NCI-H1092 treated with DMSO at 0.1 percent for 48 hours (cell line): ENCODE measurements at regions not wholly inside any gene's neighbourhood (a gene's known extent, or its start where the extent isn't known, plus 50 kb on each side); places are given as distances from the start of the nearest gene placed in this dataset.
"Not testable (repeated sequence)": the region's sequence is repeated elsewhere in the genome, so short reads cannot be mapped to it uniquely, and the experiment has no call there.

ENCODE experiments used
- DNase-seq: peaks from one replicate; lab custom pipeline; 2025; lab: John Stamatoyannopoulos, UW

DNA sequence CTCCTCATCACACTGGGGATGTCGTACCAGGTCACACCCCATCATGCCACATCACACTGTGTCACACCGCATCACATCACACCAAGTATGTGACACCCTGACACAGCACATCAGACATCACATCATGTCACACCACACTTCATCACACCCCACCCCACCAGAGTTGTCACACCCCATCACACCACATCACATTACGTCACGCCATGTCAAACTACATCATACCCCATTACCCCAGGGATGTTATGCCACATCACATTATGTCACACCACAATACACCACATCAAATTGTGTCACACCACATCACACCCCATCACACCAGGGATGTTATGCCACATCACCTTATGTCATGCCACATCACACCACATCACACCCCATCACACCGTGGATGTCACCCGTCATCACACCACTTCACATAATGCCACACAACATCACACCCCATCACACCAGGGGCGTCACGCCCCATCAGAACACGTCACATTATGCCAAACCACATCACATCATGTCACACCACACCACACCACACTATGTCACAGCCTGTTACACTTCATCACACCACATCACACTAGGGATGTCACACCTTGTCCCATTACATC lies 133.6 kb downstream of the TMEM121 start:
- DNase-seq = no peak

GRCh38 chr14:105660816-105661531 lies 134.6 kb downstream of the TMEM121 start:
- no peak for DNase-seq

- DNase-seq = not testable (repeated sequence)
These were observed 135.7 kb downstream of the TMEM121 start for GRCh38 chr14:105662043-105662442.

DNA sequence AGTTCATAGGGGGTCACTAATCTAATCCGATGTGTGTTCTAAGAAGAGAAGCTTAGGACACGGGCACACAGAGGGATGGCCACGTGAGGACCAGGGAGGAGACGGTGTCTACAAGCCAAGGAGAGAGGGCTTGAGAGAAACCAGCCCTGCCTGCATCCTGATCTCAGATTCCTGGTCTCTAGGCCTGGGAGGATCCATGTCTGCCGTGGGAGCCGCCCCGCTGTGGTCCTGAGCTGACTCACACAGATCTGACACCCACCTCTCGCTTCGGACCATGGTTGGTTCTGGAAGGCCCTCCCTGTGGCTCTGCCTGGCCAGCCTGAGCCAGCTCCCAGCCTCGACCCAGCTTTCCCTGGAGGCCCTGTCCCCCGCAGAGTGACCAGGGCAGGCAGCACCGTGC lies 136.2 kb downstream of the TMEM121 start:
- not testable (repeated sequence) for DNase-seq

GRCh38 chr14:105663323-105663722 lies 136.9 kb downstream of the TMEM121 start:
- not testable (repeated sequence) for DNase-seq

GRCh38 chr14:105663818-105664596 lies 137.6 kb downstream of the TMEM121 start:
- DNase-seq = not testable (repeated sequence)

- no peak for DNase-seq
These were observed 138.3 kb downstream of the TMEM121 start for GRCh38 chr14:105664691-105665090.

DNA sequence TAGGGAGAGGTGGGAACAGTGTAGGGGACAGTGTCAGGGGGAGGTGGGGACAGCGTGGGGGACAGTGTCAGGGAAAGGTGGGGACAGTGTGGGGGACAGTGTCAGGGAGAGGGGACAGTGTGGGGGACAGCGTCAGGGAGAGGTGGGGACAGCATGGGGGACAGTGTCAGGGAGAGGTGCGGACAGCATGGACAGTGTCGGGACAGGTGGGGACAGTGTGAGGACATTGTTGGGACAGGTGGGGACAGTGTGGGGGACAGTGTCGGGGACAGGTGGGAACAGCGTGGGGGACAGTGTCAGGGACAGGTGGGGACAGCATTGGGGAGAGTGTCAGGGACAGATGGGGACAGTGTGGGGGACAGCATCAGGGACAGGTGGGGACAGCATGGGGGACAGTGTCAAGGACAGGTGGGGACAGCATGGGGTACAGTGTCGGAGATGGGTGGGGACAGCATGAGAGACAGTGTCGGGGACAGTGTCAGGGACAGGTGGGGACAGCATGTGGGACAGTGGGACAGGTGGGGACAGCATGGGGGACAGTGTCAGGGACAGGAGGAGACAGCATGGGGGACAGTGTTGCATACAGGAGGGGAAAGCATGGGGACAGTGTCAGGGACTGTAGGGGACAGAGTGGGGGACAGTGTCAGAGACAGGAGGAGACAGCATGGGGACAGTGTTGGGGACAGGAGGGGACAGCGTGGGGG lies 139.0 kb downstream of the TMEM121 start:
- no peak for DNase-seq

DNA sequence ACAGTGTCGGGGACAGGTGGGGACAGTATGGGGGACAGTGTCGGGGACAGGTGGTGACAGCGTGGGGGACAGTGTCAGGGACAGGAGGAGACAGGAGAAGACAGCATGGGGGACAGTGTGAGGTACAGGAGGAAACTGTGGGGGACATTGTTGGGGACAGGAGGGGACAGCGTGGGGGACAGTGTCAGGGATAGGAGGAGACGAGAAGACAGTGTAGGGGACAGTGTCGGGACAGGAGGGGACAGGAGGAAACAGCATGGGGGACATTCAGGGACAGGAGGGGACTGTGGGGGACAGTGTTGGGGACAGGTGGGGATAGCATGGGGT lies 139.5 kb downstream of the TMEM121 start:
- no peak for DNase-seq

GRCh38 chr14:105666420-105666819 lies 140.0 kb downstream of the TMEM121 start:
- DNase-seq = no peak

DNA sequence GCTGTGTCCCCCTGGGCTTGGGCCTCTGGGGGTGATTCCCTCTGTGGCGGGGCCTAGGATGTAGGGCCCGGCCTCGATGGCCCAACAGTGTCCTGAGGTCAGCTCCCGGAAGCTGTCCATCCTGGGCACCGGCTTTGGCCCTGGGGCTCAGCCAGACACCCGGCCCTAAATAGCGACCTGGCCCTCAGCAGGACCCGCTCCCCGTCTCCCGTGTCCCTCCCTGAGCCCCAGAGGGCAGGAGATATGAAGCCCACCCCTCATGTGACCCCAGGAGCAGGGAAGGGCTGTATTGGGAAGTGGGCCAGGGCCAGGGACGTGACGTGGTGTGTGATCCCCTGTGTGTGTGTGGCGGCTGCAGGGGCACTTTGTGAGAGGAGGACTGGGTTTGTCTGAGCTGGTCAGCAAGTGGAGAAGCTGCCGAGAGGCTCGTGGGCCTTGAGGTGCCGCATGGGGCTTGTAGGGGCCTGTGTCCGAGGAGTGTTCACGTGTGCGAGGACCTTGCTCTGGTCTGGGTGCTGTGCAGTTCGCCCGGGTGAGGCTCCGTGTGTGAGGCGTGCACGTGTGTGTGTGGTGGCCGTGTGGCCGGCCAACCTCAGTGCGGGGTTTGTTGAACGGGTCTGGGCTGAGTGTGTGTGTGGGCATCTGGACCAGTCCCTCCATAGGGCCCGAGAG lies 140.7 kb downstream of the TMEM121 start:
- not testable (repeated sequence) for DNase-seq

- not testable (repeated sequence) for DNase-seq
These were observed 141.3 kb downstream of the TMEM121 start for GRCh38 chr14:105667663-105668020.

GRCh38 chr14:105668021-105668420 lies 141.6 kb downstream of the TMEM121 start:
- DNase-seq = not testable (repeated sequence)

DNA sequence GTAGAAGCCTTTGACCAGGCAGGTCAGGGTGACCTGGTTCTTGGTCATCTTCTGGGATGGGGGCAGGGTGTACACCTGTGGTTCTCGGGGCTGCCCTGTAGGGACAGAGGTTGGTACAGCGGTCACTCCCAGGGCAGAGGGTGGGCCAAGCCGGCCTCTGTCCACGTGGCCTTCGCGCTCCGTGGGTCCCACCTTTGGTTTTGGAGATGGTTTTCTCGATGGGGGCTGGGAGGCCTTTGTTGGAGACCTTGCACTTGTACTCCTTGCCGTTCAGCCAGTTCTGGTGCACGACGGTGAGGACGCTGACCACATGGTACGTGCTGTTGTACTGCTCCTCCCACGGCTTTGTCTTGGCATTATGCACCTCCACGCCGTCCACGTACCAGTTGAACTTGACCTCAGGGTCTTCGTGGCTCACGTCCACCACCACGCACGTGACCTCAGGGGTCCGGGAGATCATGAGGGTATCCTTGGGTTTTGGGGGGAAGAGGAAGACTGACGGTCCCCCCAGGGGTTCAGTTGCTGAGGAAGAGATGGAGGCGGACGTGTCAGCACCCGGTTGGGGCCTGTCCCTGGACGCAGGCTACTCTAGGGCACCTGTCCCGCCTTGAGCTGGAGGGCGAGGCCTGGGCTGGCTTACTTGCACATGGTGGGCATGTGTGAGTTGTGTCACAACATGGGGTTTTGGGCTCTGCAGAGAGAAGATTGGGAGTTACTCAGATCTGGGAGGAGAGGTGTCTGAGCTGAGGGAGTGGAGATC lies 142.3 kb downstream of the TMEM121 start:
- not testable (repeated sequence) for DNase-seq

DNA sequence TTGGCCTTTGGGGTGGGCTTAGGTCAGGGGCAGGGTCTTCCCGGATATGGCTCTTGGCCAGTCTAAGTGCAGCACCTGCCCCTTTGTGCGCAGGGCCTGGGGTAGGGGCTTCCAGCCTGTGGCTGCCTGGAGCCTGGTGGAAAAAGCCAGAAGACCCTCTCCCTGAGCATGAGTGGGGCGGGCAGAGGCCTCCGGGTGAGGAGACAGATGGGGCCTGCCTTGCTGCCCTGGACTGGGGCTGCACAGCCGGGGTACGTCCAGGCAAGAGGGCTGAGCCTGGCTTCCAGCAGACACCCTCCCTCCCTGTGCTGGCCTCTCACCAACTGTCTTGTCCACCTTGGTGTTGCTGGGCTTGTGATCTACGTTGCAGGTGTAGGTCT lies 142.8 kb downstream of the TMEM121 start:
- not testable (repeated sequence) for DNase-seq

GRCh38 chr14:105669646-105670045 lies 143.3 kb downstream of the TMEM121 start:
- not testable (repeated sequence) for DNase-seq

DNA sequence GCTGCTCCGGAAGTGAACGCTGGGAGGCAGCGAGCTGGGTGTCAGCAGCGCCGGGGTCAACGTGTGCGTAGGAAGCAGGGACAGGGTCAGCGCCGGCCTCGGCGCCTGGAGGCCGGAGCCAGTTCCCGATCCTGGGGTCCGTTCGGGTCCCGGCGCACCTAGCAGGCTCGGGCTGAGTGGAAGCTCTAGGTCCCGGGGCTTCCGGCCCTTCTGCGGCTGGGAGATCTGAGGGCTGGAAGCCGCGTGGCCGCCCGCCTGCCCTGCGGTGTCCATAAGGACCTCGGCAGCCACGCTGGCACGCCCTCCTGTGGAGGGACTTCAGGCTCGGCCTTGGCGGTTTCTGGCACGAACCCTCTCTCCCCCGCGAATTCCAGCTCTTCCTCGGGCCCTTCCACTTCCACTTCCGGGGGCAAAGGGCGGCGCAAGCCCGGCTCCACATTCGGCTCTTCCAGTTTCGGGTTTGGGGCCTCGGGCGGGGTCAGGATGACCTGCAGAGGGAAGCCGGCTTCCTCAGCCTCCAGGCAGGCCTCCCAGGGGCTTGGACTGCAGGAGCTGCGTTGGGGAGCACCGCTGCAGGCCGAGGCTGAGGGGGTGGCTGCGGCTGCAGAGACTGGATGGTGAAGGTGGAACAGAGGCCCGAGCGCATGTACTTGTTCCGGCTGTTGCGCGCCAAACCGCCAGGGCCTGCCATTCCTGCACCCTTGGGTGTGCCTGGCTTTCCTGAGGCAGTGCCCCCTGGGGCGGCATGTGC lies 146.2 kb downstream of the TMEM121 start:
- not testable (repeated sequence) for DNase-seq

GRCh38 chr14:105675433-105675832 lies 149.1 kb downstream of the TMEM121 start:
- DNase-seq = not testable (repeated sequence)

DNA sequence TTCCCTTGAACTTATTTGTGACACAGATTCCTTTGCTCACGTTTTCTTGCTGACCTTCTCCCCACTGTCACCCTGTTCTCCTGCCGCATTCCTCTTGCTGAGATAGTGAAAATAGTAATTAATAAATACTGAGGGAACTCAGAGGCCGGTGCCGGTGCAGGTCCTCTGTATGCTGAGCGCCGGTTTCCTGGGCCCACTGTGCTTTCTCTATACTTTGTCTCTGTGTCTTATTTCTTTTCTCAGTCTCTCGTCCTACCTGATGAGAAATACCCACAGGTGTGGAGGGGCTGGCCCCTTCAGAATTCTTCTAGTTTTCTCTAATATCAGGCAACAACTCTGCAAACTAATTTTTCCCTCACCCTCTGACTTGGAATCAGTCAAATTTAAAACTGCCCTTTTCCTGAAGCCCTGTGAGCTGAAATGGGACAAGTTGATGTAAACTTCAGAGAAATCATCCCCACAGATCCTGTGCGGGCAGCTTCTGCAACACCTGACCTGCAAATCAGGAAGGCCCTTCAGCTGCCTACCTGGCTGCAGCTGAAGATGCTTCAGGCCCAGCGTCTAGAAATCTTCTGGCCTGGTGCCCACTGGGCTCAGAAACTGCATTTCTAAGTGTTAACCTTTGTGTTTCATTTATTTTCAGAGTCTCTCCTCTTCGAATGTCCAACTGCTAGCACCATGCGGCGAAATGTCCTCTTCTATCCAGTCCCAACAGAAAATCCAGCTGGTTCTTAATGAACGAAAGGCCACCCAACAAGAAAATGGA lies 149.7 kb downstream of the TMEM121 start:
- not testable (repeated sequence) for DNase-seq

- not testable (repeated sequence) for DNase-seq
These were observed 151.7 kb downstream of the TMEM121 start for GRCh38 chr14:105678057-105678456.
